ENCODE measurements at regions not wholly inside any gene's neighbourhood (a gene's known extent, or its start where the extent isn't known, plus 50 kb on each side); places are given as distances from the start of the nearest gene placed in this dataset.

DNA sequence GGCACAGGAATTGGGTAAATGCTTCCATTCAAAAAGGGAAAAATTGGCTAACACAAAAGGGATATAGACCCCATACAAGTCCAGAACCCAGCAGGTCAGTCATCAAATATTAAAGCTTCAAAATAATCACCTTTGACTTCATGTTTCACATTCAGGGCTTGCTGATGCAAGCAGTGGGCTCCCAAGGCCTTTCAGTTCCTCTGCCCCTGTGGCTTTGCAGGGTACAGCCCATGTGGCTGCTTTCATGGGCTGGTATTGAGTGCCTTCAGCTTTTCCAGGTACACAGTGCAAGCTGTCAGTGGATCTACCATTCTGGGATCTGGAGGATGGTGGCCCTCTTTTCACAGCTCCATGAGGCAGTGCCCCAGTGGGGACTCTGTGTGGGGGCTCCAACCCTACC lies 253.0 kb downstream of the TECRL start:
- Mint-ChIP-seq H3K4me3 (no peak overlapping the region), H3K4me1 (no peaks in the 10 kb centered on the region), H3K27ac (no peak overlapping the region), H3K36me3 (ENCODE audit: insufficient read depth in 1 of 3, low read depth in 3 of 3) (peaks cover 0 to 4% (median 0%) of the 10 kb centered on the region in 3 experiments; a peak in 1 of 7 replicates), H3K27me3 (ENCODE audit: low read depth) (no peaks in the 10 kb centered on the region), H3K9me3 (peaks cover 0 to 6% of the 10 kb centered on the region in 2 experiments; a peak in 3 of 5 replicates)
- Histone ChIP-seq H3K56ac (ENCODE audit: insufficient read length, low read depth, low read length) (no peak overlapping the region), H3K4me2 (ENCODE audit: insufficient read depth, insufficient read length, low read length) (no peak overlapping the region), H4K5ac (ENCODE audit: insufficient read length, low read depth, low read length) (no peak overlapping the region), H2BK120ac (ENCODE audit: low read depth, low read length, poor library complexity, severe bottlenecking) (no peak overlapping the region), H2BK5ac (ENCODE audit: insufficient read length, low read length) (no peak overlapping the region), H3K27me3 (ENCODE audit: insufficient read depth, low read length) (no peaks in the 10 kb centered on the region), H2BK12ac (ENCODE audit: insufficient read length, low read depth, low read length) (no peak overlapping the region), H3K9me3 (ENCODE audit: control insufficient read depth, low read depth, low read length) (no peaks in the 10 kb centered on the region), H2BK15ac (ENCODE audit: low read depth, low read length) (no peak overlapping the region), H2AFZ (ENCODE audit: low read length) (no peak overlapping the region), H3K79me2 (ENCODE audit: insufficient read depth, low read length) (no peaks in the 10 kb centered on the region), H3K4ac (ENCODE audit: low read depth, low read length) (no peak overlapping the region), H3K18ac (ENCODE audit: insufficient read length, low read depth, low read length) (no peak overlapping the region), H3K79me1 (ENCODE audit: insufficient read depth, low read depth, low read length, poor library complexity, severe bottlenecking) (no peaks in the 10 kb centered on the region), H3K23ac (ENCODE audit: insufficient read length, low read depth, low read length) (no peak overlapping the region), H4K8ac (replicated peaks; ENCODE audit: insufficient read length, low read depth, low read length) (no peak overlapping the region), H3T11ph (ENCODE audit: low read length) (no peak overlapping the region), H4K20me1 (ENCODE audit: control insufficient read depth, insufficient read depth, insufficient read length) (no peaks in the 10 kb centered on the region), H3K9ac (ENCODE audit: extremely low read depth, insufficient read length, low read length) (no peak overlapping the region), H3K23me2 (ENCODE audit: insufficient read length, low read depth, low read length, poor library complexity, severe bottlenecking) (no peaks in the 10 kb centered on the region), H4K91ac (ENCODE audit: insufficient read length, low read depth, low read length) (no peak overlapping the region), H3K27ac (ENCODE audit: insufficient read length, low read depth, low read length) (no peak overlapping the region), H2BK20ac (ENCODE audit: low read depth, low read length, poor library complexity, severe bottlenecking) (no peak overlapping the region), H3K14ac (ENCODE audit: insufficient read depth, low read length) (no peak overlapping the region), H2AK5ac (ENCODE audit: insufficient read length, low read length) (no peak overlapping the region), H3K4me1 (ENCODE audit: insufficient read depth, low read length) (no peaks in the 10 kb centered on the region)
- TF ChIP-seq, protein P1, sequence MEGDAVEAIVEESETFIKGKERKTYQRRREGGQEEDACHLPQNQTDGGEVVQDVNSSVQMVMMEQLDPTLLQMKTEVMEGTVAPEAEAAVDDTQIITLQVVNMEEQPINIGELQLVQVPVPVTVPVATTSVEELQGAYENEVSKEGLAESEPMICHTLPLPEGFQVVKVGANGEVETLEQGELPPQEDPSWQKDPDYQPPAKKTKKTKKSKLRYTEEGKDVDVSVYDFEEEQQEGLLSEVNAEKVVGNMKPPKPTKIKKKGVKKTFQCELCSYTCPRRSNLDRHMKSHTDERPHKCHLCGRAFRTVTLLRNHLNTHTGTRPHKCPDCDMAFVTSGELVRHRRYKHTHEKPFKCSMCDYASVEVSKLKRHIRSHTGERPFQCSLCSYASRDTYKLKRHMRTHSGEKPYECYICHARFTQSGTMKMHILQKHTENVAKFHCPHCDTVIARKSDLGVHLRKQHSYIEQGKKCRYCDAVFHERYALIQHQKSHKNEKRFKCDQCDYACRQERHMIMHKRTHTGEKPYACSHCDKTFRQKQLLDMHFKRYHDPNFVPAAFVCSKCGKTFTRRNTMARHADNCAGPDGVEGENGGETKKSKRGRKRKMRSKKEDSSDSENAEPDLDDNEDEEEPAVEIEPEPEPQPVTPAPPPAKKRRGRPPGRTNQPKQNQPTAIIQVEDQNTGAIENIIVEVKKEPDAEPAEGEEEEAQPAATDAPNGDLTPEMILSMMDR (conservative IDR thresholded peaks at IDR 0.05), result no peak
- DNase-seq, result no peak

All from H9 (cell line).